GM12865 (cell line): ENCODE measurements at regions not wholly inside any gene's neighbourhood (a gene's known extent, or its start where the extent isn't known, plus 50 kb on each side); places are given as distances from the start of the nearest gene placed in this dataset.
"Not testable (repeated sequence)": the region's sequence is repeated elsewhere in the genome, so short reads cannot be mapped to it uniquely, and the experiment has no call there.

Experiments used
- DNase-seq: peaks from one replicate; pipeline ENCODE4 v3.0.0; 2010; ENCODE audit warnings: low read depth
- H3K4me3 ChIP-seq: 2 replicates; pipeline ENCODE4 v1.5.1; 2011; ENCODE audit warnings: mild to moderate bottlenecking, low read depth, low read length, control low read depth
- CTCF ChIP-seq: IDR thresholded peaks from 2 replicates; pipeline ENCODE4 v1.5.1; 2011; ENCODE audit warnings: low read length, control low read depth, low read depth, inconsistent platforms; ENCODE audit not compliant: insufficient read depth; ENCODE audit errors: missing control alignments

GRCh38 chr13:23081901-23082300, 98.9 kb upstream of the SGCG start:
- no peak for DNase-seq
- no peak overlapping the region for H3K4me3 ChIP-seq
- TF ChIP-seq CTCF: no peak

GRCh38 chr13:23086968-23087623, 93.7 kb upstream of the SGCG start:
- no peak for DNase-seq
- H3K4me3 ChIP-seq: no peak overlapping the region
- no peak for TF ChIP-seq CTCF

- TF ChIP-seq CTCF: peak; percentile 51
- no peak overlapping the region for H3K4me3 ChIP-seq
- DNase-seq: peak; percentile 29
These were observed 92.9 kb upstream of the SGCG start for GRCh38 chr13:23087880-23088279.

- H3K4me3 ChIP-seq: no peak overlapping the region
- no peak for DNase-seq
- no peak for TF ChIP-seq CTCF
These were observed 82.4 kb upstream of the SGCG start for GRCh38 chr13:23098161-23098907.

GRCh38 chr13:23105051-23105450, 75.7 kb upstream of the SGCG start:
- H3K4me3 ChIP-seq: no peak overlapping the region
- no peak for TF ChIP-seq CTCF
- DNase-seq: no peak

- DNase-seq: no peak
- H3K4me3 ChIP-seq: no peak overlapping the region
- no peak for TF ChIP-seq CTCF
These were observed 73.1 kb upstream of the SGCG start for GRCh38 chr13:23107665-23108064.

GRCh38 chr13:23119131-23119530, 61.6 kb upstream of the SGCG start:
- H3K4me3 ChIP-seq: no peak overlapping the region
- TF ChIP-seq CTCF: no peak
- no peak for DNase-seq

- not testable (repeated sequence) for DNase-seq, H3K4me3 ChIP-seq
These were observed 53.2 kb upstream of the SGCG start for GRCh38 chr13:23127540-23127939.
